Breast epithelium (tissue), 4 donors: ENCODE measurements at regions not wholly inside any gene's neighbourhood (a gene's known extent, or its start where the extent isn't known, plus 50 kb on each side); places are given as distances from the start of the nearest gene placed in this dataset.

Source experiments
- DNase-seq, 2 donors: peaks; one replicate each; pipeline ENCODE4 v3.0.0-alpha.2; 2019; ENCODE audit warnings: low spot score in 2 of 2
- H3K27ac ChIP-seq, 2 donors: fragments of 200-600 bp; sonication (generic) in 1 of 2; one replicate each; pipeline ENCODE4 v1.5.1; 2016 to 2019; ENCODE audit warnings: mild to moderate bottlenecking in 1 of 2
- H3K27me3 ChIP-seq, 2 donors: fragments of 200-600 bp; sonication (generic) in 1 of 2; one replicate each; pipeline versions ENCODE4 v1.5.1 to v1.6.0; 2017 to 2019; ENCODE audit warnings: control low read depth in 1 of 2, mild to moderate bottlenecking in 1 of 2
- H3K36me3 ChIP-seq: fragments of 200-600 bp; one replicate; pipeline ENCODE4 v1.5.1; 2019
- H3K4me1 ChIP-seq, 2 donors: fragments of 200-600 bp; sonication (generic); one replicate each; pipeline ENCODE4 v1.5.1; 2016 to 2019; ENCODE audit warnings: control low read depth in 1 of 2
- H3K4me3 ChIP-seq, 3 donors: fragments of 200-600 bp; sonication (generic); 1 replicate in 2 of 3; 2 replicates in 1 of 3; pipeline ENCODE4 v1.5.1; 2016 to 2019; ENCODE audit warnings: mild to moderate bottlenecking in 3 of 3, moderate library complexity in 2 of 3
- H3K9me3 ChIP-seq, 2 donors: fragments of 200-600 bp; sonication (generic) in 1 of 2; one replicate each; pipeline ENCODE4 v1.5.1; 2016 to 2019; ENCODE audit warnings: control low read depth in 1 of 2
- CTCF ChIP-seq, 3 donors: fragments of 450-650 bp; IDR thresholded peaks; one replicate each; pipeline ENCODE4 v1.5.1; 2016 to 2017; ENCODE audit warnings: antibody characterized with exemption in 3 of 3, mild to moderate bottlenecking in 3 of 3, moderate library complexity in 3 of 3
- POLR2A ChIP-seq: fragments of 450-650 bp; IDR thresholded peaks from one replicate; pipeline ENCODE4 v1.6.1; 2016; ENCODE audit warnings: antibody characterized with exemption, mild to moderate bottlenecking, moderate library complexity
- POLR2AphosphoS5 ChIP-seq, 3 donors: sonication (generic); formaldehyde crosslinking; IDR thresholded peaks; one replicate each; pipeline ENCODE4 v1.6.1; 2017; ENCODE audit warnings: antibody characterized with exemption in 3 of 3
- intact Hi-C: fragments of 100-400 bp; cut with DNase I; formaldehyde crosslinking; loops from one replicate; pipeline ENCODE4 v1.15.1; 2023; ENCODE audit warnings: low total_unique reads

GRCh38 chr10:121300723-121301122, 297.5 kb downstream of the FGFR2 start:
- intact Hi-C loops: no loop called here
- TF ChIP-seq POLR2AphosphoS5 (IDR thresholded peaks at IDR 0.05): no peak
- TF ChIP-seq CTCF (IDR thresholded peaks at IDR 0.05): no peak
- no peak for TF ChIP-seq POLR2A
- no peak for DNase-seq
- Histone ChIP-seq H3K4me3 (no peak overlapping the region), H3K27me3 (peaks cover 0 to 4% of the 10 kb centered on the region in 2 donors), H3K9me3 (no peaks in the 10 kb centered on the region), H3K27ac (no peak overlapping the region), H3K4me1 (no peaks in the 10 kb centered on the region), H3K36me3 (no peaks in the 10 kb centered on the region)

GRCh38 chr10:121302541-121303180, 295.6 kb downstream of the FGFR2 start:
- Histone ChIP-seq H3K36me3 (no peaks in the 10 kb centered on the region), H3K9me3 (no peaks in the 10 kb centered on the region), H3K4me1 (no peaks in the 10 kb centered on the region), H3K4me3 (no peak overlapping the region), H3K27ac (no peak overlapping the region), H3K27me3 (peaks cover 0 to 4% of the 10 kb centered on the region in 2 donors)
- no peak for DNase-seq
- intact Hi-C loops: no loop called here
- no peak for TF ChIP-seq CTCF (IDR thresholded peaks at IDR 0.05)
- TF ChIP-seq POLR2A: no peak
- TF ChIP-seq POLR2AphosphoS5 (IDR thresholded peaks at IDR 0.05): no peak

GRCh38 chr10:121303287-121303890, 294.9 kb downstream of the FGFR2 start:
- TF ChIP-seq POLR2AphosphoS5 (IDR thresholded peaks at IDR 0.05): no peak
- no peak for TF ChIP-seq CTCF (IDR thresholded peaks at IDR 0.05)
- no peak for TF ChIP-seq POLR2A
- no peaks in the 10 kb centered on the region for H3K4me1 ChIP-seq
- H3K36me3 ChIP-seq: no peaks in the 10 kb centered on the region
- H3K27ac ChIP-seq: no peak overlapping the region
- H3K4me3 ChIP-seq: no peak overlapping the region
- intact Hi-C loops: no loop called here
- H3K27me3 ChIP-seq: peaks cover 0 to 4% of the 10 kb centered on the region in 2 donors
- DNase-seq: no peak
- H3K9me3 ChIP-seq: no peaks in the 10 kb centered on the region

DNA sequence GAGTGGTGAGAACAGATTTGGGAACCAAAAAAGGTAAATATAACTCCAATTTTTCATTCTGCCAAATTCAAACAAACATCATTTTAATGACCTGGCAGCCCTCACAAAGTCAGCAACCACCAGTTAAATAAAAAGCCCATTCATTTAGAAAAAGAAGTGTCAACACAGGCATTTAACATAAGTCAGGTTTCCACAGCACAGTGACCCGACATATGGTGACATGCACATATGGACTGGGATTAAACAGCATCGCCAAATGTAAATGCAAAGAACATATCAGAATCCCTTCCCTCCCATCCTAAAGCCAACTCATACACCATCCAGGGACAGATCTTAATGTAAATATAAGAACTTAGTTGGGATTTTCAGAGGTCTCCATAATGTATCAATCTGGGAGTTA, 293.2 kb downstream of the FGFR2 start:
- TF ChIP-seq POLR2AphosphoS5 (IDR thresholded peaks at IDR 0.05): no peak
- no peak for TF ChIP-seq CTCF (IDR thresholded peaks at IDR 0.05)
- no peak for TF ChIP-seq POLR2A
- DNase-seq: no peak
- intact Hi-C loops: no loop called here
- Histone ChIP-seq H3K27ac (no peak overlapping the region), H3K9me3 (no peaks in the 10 kb centered on the region), H3K4me1 (no peaks in the 10 kb centered on the region), H3K27me3 (peaks cover 0 to 4% of the 10 kb centered on the region in 2 donors), H3K36me3 (no peaks in the 10 kb centered on the region), H3K4me3 (no peak overlapping the region)

- intact Hi-C loops: no loop called here
- DNase-seq: no peak
- H3K27ac ChIP-seq: no peak overlapping the region
- TF ChIP-seq CTCF (IDR thresholded peaks at IDR 0.05) (no peak), POLR2A (no peak), POLR2AphosphoS5 (IDR thresholded peaks at IDR 0.05) (no peak)
- peaks cover 0 to 4% of the 10 kb centered on the region in 2 donors for H3K27me3 ChIP-seq
- no peaks in the 10 kb centered on the region for H3K4me1 ChIP-seq
- H3K36me3 ChIP-seq: no peaks in the 10 kb centered on the region
- H3K9me3 ChIP-seq: no peaks in the 10 kb centered on the region
- no peak overlapping the region for H3K4me3 ChIP-seq
Measured at GRCh38 chr10:121306159-121306673, 292.0 kb downstream of the FGFR2 start.
